CD4-positive, alpha-beta T cell treated with Interleukin-6 for 4 hours (primary cell): ENCODE measurements at regions not wholly inside any gene's neighbourhood (a gene's known extent, or its start where the extent isn't known, plus 50 kb on each side); places are given as distances from the start of the nearest gene placed in this dataset.
"Not testable (repeated sequence)": the region's sequence is repeated elsewhere in the genome, so short reads cannot be mapped to it uniquely, and the experiment has no call there.

Experiments used
- DNase-seq: peaks from one replicate; pipeline ENCODE4 v3.0.0-alpha.2; 2020; ENCODE audit warnings: mixed read lengths

DNA sequence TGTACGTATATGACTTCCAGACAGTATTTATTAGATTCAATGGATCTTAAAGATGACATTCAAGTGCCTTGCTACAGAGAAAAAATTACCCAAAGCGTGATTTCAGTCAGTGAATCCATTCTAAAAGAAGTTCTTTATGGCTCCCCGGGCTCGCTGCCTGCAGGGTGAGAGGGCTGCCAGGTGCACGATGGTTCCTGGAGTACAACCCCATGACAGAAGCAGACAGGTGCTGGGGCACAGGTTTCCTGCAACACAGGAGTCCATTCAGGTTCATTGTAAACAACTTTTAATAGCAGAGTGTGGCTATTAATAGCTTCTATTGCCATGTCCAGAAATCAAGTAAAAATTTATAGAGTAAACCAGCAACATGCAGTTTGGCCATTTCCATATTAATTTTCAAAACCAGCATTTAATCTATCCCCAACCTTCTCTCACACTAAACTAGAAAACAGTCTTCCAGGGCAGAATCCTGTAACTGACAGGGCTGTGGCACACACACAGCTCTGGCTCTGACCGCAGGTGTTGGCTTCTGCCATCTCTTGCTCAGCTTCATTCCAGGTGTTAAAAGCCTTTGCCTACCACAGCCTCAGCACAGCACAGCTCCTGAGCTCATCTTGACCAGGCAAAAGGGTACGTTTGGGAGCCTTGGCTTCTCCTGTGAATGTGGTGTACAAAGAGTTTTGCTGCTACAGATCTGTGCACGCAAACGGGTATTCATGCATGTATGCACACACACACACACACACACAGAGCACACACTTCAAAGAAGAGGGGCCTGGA is 185.9 kb downstream of the MEX3B start:
- no peak for DNase-seq

DNA sequence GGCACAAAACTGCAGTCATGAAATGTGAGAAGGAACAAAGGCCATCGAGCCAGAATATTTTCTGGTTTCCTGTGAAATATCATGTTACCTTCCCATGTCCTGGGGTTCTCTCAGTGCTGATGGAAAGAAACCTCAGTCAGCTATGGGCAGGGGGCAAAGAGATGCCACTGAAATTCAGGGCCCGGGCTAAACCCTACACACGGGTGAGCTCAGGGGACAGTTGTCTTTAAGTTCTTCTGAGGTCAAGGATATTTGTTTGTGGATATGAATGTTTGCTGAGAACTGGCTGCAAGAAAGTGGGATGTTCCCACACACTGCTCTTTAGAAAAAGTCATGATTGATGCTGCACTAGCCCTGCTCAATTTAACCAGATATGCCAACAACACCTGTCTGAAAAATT is 187.2 kb downstream of the MEX3B start:
- no peak for DNase-seq

DNA sequence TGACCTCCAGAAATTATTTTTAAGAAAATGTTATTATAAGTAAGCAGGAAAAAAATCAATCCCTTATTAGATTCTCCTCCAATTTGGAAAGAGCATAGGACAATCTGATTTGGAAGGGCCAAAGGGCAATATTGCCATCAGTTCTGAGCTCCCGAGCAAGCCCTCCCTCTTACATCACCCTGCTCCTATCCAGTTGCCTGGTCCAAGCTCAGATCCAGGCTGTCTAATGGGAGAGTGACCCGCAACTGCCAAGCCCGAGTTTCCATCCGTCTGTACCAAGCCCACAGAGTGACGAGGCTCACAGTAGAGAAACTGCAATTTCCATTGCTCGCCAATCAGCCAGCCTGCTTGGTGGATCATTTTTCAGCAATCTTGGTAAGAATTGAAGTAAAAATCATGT is 187.7 kb downstream of the MEX3B start:
- DNase-seq: no peak

DNA sequence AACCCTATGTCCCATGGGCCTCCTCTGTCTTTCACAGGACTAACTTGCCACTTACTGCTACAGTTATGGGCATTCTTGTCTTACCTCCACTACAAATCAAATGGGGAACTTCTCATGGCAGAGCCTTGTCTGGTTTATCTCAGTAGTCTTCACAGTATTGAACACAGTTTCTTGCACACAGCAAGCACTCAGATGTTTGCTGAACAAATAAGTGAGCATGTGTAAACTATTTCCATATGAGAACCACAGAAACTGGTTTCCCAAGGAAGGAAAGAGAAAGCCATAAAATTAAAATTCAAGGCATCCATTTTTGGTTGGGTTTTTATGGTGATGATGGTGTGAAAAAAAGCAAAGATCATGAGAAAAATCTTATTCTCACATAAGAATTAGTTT is 189.2 kb downstream of the MEX3B start:
- no peak for DNase-seq

DNA sequence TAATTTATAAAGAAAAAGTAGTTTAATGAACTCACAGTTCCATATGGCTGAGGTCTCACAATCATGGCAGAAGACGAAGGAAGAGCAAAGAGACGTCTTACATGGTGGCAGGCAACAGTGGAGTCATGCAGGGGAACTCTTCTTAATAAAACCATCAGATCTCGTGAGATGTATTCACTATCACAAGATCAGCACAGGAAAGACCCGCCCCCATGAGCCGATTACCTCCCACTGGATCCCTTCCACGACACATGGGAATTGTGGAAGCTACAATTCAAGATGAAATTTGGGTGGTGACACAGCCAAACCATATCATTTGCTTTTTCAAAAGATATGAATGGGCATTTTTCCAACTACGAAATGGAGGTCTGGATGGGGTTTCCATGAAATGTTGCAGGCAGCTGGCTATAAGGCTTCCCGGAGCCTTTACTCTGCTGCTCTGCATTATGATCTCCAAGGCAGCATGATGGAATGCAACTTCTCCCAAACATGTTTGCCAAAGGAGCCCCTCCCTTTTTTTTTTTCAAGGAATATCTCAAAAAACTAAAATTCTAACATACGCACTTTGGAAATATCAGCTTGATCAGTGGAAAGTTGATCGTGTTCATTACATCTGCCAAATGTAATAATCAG is 189.7 kb downstream of the MEX3B start:
- no peak for DNase-seq

DNA sequence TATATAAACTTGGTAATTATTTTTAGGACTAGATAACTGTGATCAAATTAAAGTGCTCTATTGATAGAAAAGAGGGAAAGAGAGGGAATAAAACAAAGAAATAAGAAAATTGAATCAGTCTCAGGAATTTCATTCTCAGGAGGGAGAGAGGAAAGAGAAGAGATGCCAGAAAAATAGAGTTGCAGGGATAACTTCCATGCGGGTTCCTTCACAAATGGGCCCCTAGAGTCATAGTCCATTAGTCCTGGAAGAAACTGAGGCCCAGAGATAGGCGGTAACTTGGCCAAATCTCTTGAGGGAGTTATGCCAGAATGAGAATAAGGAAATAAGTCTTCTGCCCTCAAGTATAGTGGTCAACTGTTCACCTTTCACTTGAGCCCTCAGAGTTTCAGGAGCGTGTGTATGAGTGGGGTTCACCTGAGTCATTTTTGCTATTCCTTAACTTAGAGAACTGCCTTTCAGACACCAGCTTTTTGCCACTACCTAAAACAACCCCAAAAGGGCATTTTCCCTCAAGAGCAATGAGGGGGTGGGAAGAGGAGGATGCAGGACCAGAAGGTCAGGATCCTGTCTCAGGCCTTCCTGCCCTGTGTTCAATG is 192.6 kb downstream of the MEX3B start:
- no peak for DNase-seq

DNA sequence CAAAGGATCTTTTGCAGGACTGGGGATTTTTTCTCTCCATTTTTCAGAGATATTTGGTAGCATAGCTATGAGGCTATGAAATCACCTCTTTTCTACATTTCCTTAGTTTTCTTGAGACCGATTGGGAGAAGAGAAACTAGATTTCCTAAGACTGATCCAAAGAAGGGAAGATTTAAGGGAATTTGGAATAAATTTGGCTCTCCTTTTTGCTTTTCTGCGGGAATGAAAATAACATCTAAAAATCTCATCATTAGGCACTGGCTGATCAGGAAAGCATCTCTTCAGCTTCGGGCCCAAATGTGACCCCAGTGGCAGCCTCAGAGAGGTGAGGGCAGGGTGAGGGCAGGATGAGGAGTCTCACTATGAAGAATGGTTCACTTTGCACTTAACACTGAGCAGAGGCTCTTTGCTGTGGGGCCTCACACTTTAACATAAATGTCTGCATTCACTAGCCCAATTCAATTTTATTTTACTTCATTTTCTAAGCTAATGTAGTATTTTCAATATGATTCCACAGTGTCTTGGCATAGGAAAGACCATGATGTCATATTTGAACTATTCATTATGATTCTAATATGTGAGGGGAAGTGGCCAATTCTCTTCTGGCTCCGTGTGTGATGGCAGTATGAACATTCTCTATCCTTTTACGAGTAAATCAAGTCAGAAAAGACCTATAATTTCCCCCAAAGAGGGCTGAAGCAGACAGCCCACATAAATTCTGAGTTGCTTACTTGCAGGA is 193.2 kb downstream of the MEX3B start:
- DNase-seq: no peak

DNA sequence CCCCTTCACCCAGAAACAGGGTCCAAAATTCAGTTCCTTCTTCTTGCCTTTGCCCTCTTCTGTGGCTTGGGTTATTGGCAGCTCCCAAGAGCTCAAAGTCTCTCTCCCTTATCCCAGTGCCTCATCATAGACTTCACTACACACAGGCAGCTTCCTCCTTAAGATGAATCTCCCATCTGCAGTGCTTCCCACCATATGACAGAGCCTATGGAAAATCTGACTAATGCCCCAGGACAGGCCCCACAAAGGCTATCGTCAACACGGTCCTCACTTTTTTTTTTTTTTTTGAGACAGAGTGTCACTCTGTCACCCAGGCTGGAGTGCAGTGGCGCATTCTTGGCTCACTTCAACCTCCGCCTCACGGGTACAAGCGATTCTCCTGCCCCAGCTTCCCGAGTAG is 194.1 kb downstream of the MEX3B start:
- DNase-seq: no peak

DNA sequence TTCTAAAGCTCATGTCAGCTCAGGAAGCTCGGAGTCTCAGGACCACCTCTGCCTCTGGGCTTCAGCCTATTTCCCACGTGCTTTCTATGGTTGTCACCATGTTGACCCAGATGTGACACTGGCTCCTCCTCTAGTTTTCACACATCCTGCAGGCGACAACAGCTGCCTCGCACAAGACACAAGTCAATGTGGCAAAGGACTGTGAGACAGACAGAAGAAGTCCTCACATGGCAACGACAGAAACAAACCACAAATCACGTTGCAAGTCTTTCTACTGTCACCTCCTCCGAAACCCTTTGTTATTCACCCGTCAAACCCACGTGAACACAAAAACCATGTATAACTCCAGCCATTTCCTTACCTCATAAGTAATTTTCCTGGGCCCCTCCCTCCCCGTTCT is 194.5 kb downstream of the MEX3B start:
- no peak for DNase-seq

DNA sequence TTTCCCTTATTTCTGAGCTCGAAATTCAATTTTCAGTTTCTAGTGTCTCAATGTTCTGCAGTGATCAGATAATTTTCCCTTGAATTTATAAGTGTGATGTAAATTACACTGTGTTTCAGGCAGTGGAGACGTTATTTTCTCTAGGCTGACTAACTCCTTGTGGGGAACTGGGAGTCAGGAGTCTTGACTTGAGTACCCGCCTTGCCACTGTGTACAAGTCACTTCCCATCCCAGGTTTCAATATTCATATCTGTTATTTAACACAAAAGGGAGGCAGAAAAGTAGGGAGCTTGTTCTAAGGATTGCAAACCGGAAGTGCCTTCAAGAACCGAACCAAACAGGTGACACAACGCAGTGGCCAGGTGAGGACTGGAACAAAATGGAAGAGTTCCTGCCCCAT is 196.5 kb downstream of the MEX3B start:
- no peak for DNase-seq

DNA sequence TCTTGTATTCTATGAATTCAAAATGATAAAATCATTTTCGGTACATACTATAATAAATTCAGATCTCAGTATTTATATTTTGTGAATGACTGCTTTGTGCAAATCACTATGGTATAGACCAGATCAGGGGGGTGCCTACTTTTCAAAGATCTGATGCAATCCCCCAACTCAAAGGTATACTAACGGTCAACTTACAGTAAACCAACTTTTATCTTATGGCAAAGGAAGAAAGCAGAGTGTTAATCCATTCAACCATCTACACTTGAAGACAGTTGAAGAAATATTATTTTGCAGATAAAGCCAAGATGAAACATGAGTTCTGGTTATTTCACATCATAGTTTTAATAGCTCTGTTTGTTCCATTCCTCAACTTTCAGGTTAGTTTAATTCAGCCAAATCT is 197.1 kb downstream of the MEX3B start:
- no peak for DNase-seq

DNA sequence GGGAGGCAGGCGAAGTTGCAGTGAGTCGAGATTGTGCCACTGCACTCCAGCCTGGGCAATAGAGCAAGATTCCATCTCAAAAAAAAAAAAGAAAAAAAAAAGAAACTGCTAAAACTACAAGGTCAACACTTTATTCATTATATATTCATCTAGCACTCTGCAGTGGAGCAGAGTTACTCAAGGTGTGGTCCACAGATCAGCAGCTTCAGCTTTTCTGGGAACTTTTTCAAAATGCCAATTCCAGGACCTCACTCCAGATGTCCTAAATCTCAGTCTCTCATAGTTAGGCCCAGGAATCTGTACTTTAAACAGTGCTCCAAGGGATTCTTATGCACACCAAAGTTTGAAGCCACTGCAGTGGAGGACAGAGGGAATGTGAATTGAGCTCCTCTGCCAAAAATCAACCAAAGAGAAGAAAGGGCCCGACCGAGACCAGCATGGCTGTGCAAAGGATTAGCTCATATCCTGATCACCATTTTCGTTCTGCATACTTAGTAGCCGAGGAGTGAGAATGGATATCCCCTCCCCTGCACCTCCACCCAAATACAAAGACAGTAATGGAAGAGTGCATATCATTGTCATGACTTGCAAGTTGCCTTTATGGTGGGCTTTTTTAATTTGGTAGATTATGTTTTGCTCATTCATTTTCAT is 201.9 kb downstream of the MEX3B start:
- DNase-seq: no peak

DNA sequence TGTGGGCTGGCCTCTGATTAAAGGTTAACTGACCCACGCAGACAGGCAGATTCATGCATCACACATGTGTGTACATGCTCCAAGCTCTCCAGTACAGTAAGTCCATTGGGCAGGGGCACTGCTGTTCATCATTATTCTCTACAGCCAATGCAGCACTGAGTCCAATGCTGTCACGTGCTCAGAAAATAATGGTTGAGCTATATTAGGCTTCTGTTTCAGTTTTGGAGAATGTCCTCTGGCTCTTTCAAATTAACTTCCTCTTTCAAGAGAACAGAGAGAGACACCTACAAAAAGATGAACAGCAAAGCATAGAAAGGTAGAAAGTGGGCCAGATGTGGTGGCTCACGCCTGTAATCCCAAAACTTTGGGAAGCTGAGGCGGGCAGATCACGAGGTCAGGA is 202.6 kb downstream of the MEX3B start:
- DNase-seq: no peak

DNA sequence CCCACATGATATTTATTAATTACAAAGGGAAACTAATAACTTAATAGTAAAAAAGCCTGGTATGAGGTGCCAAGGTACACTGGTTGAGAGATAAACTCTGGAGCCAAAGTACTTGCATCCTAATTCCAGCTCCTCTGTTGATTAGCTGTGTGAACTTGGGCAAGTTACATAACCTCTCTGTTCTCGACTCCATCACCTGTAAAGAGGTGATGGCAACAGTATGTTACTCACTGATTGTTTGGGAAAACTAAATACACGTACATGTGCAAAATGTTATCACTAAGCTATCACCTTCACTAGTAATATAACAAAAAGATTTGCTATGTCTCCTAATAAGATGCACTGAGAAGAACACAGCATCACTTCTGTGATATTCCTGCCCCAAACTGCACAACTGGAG is 206.4 kb downstream of the MEX3B start:
- no peak for DNase-seq

DNA sequence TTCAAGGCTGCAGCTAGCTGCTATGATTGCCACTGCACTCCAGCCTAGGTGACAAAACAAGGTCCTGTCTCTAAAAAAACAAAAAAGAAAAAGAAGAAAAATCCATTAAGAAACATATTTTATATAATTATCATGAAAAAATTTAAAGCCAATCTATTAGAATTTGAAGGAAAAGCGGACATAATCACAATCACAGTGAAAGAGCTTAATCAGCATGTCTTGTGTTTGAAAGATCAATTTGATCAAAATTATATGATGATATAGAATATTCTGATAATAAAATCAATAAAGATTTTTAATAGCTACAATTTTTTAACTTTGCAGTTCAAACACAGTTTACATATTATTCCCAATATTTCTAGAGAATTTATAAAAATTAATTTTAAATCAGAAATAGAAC is 210.1 kb downstream of the MEX3B start:
- no peak for DNase-seq

DNA sequence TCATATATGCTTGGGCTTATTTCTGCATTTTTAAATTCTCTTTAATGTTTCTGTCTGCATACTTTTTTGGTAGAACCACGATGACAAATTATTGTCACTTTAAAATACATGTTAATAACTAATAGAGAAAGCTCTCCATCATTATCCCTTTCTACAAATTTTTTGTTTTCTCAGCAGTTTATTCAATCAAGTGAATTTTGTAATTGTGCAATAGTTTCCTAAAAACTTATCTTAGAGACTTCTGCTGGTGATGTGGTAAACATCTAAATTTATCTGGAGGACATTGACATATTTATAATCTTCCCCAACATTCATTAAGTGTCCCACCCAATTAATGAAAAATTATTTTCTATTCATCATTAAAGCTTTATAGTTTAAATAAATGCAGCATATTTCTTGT is 215.3 kb downstream of the MEX3B start:
- DNase-seq: no peak

DNA sequence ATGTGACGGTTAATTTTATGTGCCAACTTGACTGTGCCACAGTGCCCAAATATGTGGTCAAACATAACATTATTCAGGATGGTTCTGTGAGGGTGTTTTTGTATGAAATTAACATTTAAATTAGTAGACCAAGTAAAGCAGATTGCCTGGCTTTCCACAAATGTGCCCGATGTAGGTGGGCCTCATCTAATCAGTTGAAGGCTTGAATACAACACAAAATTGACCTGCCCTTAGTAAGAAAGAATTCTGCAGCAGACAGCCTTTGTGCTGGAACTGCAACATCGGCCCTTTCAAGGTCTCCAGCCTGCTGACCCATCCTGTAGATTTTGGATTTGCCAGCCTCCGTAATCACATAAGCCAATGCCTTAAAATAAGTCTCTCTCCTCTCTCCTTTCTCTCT is 215.9 kb downstream of the MEX3B start:
- DNase-seq: no peak

DNA sequence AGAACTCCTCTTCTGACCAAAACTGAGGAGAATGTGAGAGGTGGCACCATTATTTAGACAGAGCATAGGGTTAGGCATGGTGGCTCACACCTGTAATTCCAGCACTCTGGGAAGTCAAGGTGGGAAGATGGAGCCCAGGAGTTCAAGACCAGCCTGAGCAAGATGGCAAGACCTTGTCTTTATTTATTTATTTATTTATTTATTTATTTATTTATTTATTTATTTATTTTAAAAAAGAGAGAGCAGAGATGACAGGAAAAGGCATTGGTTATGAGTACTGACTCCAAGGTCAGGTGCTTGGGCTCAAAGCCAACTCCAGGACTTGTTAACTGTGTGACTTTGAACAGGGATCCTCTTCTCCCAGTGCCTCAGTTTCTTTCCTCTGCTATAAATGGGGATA is 217.7 kb downstream of the MEX3B start:
- DNase-seq: no peak

DNA sequence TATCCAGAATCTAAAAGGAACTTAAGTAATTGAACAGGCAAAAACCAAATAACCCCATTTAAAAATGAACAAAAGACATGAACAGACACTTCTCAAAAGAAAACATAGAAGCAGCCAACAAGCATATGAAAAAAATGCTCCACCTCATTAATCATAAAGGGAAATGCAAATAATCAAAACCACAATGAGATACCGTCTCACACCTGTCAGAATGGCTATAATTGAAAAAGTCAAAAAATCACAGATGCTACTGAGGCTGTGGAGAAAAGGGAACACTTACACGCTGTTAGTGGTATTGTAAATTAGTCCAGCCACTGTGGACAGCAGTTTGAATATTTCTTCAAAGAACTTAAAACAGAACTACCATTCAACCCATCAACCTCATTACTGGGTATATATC is 220.7 kb downstream of the MEX3B start:
- no peak for DNase-seq

DNA sequence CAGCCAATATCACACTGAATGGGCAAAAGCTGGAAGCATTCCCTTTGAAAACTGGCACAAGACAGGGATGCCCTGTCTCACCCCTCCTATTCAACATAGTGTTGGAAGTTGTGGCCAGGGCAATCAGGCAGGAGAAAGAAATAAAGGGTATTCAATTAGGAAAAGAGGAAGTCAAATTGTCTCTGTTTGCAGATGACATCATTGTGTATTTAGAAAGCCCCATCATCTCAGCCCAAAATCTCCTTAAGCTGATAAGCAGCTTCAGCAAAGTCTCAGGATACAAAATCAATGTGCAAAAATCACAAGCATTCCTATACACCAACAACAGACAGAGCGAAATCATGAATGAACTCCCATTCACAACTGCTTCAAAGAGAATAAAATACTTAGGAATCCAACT is 223.2 kb downstream of the MEX3B start:
- not testable (repeated sequence) for DNase-seq

DNA sequence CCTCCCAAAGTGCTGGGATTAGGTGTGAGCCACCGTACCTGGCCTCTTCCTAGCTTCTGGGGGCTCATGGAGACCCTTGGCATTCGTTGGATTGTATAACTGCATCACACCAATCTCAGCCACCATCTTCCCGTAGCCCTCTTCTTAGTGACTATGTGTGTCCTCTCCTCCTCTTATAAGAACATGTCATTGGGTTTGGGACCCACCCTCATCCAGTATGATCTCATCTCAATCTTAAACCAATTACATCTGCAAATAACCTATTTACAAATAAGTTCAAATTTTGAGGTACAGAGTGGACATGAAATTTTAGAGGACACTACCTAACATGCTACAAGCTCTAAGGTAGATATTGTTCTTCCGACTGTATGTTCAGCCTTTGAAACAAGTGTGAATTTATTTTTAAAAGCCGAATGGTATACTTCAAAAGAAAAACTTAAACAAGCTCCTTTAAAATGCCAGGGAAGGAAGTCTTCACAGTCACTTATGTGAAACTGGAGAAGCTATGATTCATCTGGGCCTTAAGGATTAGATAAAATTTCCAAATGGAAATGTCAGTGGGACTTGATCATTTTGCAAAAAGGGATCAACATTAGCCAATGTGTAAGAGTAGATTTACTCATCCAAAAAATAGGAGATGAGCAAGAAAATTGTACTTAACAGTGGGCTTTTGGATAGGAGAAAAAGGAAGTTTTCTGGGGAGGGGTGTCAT is 225.7 kb downstream of the MEX3B start:
- no peak for DNase-seq

DNA sequence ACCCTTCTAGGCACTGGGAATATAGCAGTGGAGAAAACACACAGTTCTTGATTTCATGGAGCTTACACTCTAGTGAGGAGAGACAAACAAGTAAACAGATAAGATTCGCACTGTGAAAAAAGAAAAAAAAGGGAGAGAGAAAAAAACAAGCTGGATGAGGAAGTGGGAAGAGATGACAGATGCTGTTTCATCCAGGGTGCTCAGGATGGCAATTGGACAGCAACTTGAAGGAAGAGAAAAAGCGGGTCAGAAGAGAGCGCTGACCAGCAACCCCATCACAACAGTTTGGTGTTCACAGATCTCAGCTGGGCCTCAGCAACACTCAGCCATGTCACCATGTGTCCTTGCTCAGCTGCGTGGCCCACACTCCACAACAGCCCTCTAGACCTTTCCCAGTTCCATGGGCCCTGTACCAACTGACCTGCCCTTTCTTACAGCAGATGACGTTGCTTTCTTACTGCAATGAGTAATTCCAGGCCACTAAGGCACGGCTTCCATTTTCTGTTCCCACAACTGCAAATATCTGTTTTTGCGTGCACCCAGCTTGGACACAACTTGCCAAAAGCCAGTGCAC is 230.8 kb downstream of the MEX3B start:
- no peak for DNase-seq
